Kidney (tissue), 13 donors: ENCODE measurements at regions not wholly inside any gene's neighbourhood (a gene's known extent, or its start where the extent isn't known, plus 50 kb on each side); places are given as distances from the start of the nearest gene placed in this dataset.
A peak's percentile ranks its signal among the peaks of the same experiment; 100 is the strongest.

ENCODE experiments used
- DNase-seq, 5 donors: peaks; one replicate each; pipeline ENCODE4 v3.0.0-alpha.2; 2013 to 2020
- FAIRE-seq: peaks from 2 replicates; lab custom pipeline; 2012; peaks lifted over from hg19 to GRCh38; lab: Jason Lieb, UNC
- H3K27ac ChIP-seq, 2 donors: one replicate each; pipeline ENCODE4 v1.7.0; 2013; ENCODE audit warnings: low read depth in 2 of 2, low read length in 2 of 2, inconsistent platforms in 1 of 2
- H3K27me3 ChIP-seq: one replicate; pipeline ENCODE4 v1.7.1; 2013; ENCODE audit warnings: low read length, inconsistent platforms; ENCODE audit not compliant: control insufficient read depth, insufficient read depth
- H3K36me3 ChIP-seq, 3 donors: one replicate each; pipeline versions ENCODE4 v1.7.0 to v1.7.1; 2013; ENCODE audit warnings: low read length in 3 of 3, control low read depth in 1 of 3, inconsistent platforms in 1 of 3; ENCODE audit not compliant: insufficient read depth in 3 of 3, control insufficient read depth in 2 of 3
- H3K4me1 ChIP-seq, 3 donors: one replicate each; pipeline versions ENCODE4 v1.7.0 to v1.7.1; 2013; ENCODE audit warnings: low read length in 3 of 3, inconsistent platforms in 1 of 3, low read depth in 1 of 3; ENCODE audit not compliant: control insufficient read depth in 2 of 3, insufficient read depth in 2 of 3
- H3K4me3 ChIP-seq, 3 donors: one replicate each; pipeline versions ENCODE4 v1.7.0 to v1.8.1; 2013; ENCODE audit warnings: low read length in 3 of 3, control low read depth in 1 of 3, inconsistent platforms in 1 of 3
- H3K9ac ChIP-seq, 3 donors: one replicate each; pipeline versions ENCODE4 v1.7.0 to v1.7.1; 2013; ENCODE audit warnings: low read length in 3 of 3, control low read depth in 1 of 3, inconsistent platforms in 1 of 3
- H3K9me3 ChIP-seq, 3 donors: one replicate each; pipeline versions ENCODE4 v1.7.0 to v1.7.1; 2013; ENCODE audit warnings: low read length in 3 of 3, control low read depth in 1 of 3, inconsistent platforms in 1 of 3; ENCODE audit not compliant: control insufficient read depth in 2 of 3, insufficient read depth in 1 of 3
- CTCF ChIP-seq: IDR thresholded peaks from 3 replicates; pipeline ENCODE4 v1.5.1; 2012; ENCODE audit warnings: mild to moderate bottlenecking, moderate library complexity, borderline replicate concordance; ENCODE audit not compliant: insufficient read depth; ENCODE audit errors: extremely low read depth
- intact Hi-C: fragments of 100-400 bp; cut with DNase I; formaldehyde crosslinking; loops from one replicate; pipeline ENCODE4 v1.11.1; 2022
- donor health status: control.
- donor health status: control.
- donor health status: control.
- donor health status: control.
- donor health status: control.
- donor health status: DM: yes; HTN: yes; CAD: no.
- donor health status: Normal renal cell carcinoma (clear cell type).

DNA sequence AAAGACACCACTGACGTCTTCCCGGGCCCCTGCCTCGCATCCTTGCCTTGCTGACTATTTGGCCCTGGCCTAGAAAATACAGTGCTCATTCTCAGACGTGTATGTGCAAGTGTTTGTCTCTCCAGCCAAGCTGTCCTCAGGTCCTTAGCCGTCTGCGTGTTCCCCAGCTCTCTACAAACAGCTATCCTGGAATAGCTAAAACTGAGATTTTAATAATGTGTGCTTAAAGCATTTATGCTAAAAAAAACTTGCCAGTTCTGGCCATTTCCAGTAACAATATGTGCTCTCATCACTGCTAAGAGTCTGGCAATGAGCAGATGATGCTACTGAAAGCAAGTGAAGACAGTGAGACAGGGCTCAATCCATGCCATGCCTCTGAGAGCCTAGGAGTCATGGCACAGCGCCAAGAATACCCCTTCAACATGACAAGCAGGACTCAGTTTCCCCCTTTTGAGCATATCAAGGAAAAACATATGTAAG lies 55.7 kb downstream of the IRF2BP2 start:
- H3K27ac ChIP-seq = no peak overlapping the region
- H3K9me3 ChIP-seq = no peaks in the 10 kb centered on the region
- DNase-seq = no peak
- no peak for FAIRE-seq
- intact Hi-C loops = no loop called here
- H3K4me1 ChIP-seq = peaks cover 0 to 3% (median 0%) of the 10 kb centered on the region in 3 donors
- no peak overlapping the region for H3K4me3 ChIP-seq
- no peaks in the 10 kb centered on the region for H3K36me3 ChIP-seq
- TF ChIP-seq CTCF = no peak
- H3K27me3 ChIP-seq = no peaks in the 10 kb centered on the region
- H3K9ac ChIP-seq = no peak overlapping the region

- Histone ChIP-seq H3K9ac (no peak overlapping the region), H3K27ac (peak overlapping the region; percentile 44 to 64), H3K9me3 (no peaks in the 10 kb centered on the region), H3K4me1 (peaks cover 0 to 3% (median 0%) of the 10 kb centered on the region in 3 donors), H3K4me3 (no peak overlapping the region), H3K27me3 (no peaks in the 10 kb centered on the region), H3K36me3 (no peaks in the 10 kb centered on the region)
- no peak for TF ChIP-seq CTCF
- peak in 1 of 5 donors; percentile 73 for DNase-seq
- no peak for FAIRE-seq
- intact Hi-C loops = no loop called here
Observed at GRCh38 chr1:234553240-234554188, 56.5 kb downstream of the IRF2BP2 start.

GRCh38 chr1:234551032-234551378 lies 59.0 kb downstream of the IRF2BP2 start:
- Histone ChIP-seq H3K9ac (no peak overlapping the region), H3K36me3 (no peaks in the 10 kb centered on the region), H3K4me1 (peaks cover 0 to 4% (median 0%) of the 10 kb centered on the region in 3 donors), H3K27me3 (no peaks in the 10 kb centered on the region), H3K9me3 (no peaks in the 10 kb centered on the region), H3K27ac (no peak overlapping the region), H3K4me3 (no peak overlapping the region)
- TF ChIP-seq CTCF = no peak
- intact Hi-C loops = no loop called here
- DNase-seq (no peak), FAIRE-seq (no peak)
